ENCODE measurements at regions not wholly inside any gene's neighbourhood (a gene's known extent, or its start where the extent isn't known, plus 50 kb on each side); places are given as distances from the start of the nearest gene placed in this dataset.
"Not testable (repeated sequence)": the region's sequence is repeated elsewhere in the genome, so short reads cannot be mapped to it uniquely, and the experiment has no call there.

DNA sequence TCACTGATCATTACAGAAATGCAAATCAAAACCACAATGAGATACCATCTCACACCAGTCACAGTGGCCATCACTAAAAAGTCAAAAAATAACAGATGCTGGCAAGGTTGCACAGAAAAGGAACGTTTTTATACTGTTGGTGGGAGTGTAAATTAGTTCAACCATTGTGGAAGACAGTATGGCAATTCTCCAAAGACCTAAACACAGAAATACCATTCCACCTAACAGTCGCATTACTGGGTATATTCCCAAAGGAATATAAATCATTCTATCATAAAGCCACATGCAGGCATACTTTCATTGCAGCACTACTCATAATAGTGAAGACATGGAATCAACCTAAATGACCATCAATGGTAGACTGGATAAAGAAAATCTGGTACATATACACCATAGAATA lies 83.2 kb upstream of the ARID5B start:
- not testable (repeated sequence) for DNase-seq

DNA sequence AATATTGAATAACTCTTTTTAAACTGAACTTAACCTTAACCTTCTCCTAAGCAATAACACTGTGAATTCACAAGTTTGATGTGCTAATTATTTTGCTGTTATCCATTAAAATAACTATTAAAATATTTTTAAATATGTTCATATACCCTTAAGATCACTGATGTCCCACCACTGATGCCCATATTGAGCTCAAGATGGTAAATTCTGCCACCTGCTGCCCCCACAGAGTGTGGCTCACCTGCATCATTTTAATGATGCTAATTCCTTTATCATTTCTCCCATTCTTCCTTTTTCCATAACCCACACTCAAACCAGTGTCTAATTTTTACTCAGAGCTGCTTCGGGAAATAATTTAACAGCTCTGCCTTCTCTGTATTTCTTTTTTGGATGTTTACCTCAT lies 82.3 kb upstream of the ARID5B start:
- no peak for DNase-seq

DNA sequence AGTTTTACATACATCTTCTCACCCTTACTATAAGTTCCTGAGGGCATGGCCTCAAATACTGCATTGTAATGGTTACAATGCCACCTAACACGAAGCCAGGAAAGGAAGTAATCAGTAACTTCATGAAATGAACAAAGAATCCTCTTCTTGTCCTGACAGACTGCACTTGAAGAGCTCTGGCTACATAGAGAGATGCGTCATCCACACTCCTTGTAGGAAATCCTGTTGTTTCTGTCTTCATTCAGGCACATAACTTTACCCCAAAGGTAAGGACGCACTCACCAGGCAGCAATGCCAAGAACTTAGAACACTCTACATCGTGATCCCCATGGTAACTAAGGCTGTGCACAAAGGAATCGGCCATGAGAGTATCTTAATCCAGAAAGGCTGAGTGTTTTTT lies 80.3 kb upstream of the ARID5B start:
- no peak for DNase-seq

DNA sequence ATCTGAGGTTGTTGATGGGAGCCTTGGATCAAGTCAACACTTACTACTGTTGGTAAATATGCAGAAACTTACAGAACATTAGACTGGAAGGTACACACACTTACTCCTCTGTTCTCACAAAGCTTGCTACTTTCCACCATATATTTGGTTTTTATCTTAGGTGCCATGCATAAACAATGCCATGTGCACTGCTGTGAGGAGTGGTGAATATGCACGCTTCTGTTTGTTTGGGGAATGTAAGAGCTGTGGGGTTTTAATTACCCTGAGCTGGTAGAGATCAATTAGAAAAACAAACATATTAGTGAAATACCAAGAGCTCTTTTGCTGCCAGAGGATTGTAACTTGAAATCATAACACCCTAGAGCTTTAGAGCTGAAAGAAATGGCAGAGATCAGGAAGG lies 79.8 kb upstream of the ARID5B start:
- DNase-seq: no peak

DNA sequence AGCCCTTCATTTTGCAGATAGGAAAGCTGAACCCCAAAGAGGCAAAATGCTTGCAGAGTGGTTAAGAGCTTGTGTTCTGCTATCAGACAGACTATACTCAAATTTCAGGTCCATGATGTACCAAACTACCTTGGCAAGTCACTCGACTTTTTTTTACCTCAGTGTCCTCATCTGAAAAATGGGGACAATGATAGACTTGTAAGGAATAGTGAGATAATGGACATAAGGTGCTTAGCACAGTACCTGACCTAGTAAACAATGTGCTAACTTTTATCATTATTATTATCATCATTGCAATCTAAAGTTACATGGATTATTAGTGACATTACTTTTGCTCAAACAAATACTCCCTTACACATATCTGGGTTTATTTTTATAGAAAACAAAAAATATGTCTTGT lies 79.4 kb upstream of the ARID5B start:
- DNase-seq: no peak

DNA sequence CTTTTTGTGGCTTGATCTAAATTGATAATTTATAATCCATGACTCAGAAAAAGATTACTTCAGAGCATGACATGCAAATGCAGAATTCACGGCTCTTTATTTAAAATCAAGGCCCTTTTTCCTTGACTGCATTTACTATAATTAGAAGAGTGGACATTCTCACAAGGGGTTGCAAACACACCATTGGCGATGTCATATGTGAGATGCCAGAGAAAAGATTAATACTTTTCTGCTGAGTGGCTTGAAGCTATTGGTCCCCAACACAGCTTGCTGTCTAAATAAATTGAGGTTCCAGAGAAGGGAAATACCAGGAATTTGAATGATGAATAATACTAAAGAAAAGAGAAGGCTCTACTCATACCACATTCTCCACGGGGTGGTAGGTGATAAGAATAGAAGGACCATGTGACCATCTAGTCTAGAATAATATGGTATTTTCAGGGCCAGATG lies 78.7 kb upstream of the ARID5B start:
- DNase-seq: no peak

DNA sequence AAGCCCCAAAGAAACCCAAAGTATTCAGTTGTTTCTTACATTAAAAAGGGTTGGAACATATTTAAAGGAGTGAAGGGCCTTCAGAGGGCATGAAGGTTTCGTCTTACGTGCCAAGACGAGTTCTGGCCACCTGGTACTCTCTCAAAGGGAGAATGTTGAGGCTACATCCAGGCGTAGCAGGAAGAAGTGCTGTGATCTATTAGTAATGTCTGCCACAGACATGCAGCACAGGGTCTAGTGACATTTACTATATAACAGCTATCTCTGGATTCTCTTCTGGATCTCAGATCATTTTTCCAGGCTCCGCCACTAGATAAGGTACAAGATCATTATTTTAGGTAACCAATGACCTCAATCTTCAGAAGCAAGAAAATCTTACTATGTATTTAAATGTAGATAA lies 76.5 kb upstream of the ARID5B start:
- DNase-seq: no peak

DNA sequence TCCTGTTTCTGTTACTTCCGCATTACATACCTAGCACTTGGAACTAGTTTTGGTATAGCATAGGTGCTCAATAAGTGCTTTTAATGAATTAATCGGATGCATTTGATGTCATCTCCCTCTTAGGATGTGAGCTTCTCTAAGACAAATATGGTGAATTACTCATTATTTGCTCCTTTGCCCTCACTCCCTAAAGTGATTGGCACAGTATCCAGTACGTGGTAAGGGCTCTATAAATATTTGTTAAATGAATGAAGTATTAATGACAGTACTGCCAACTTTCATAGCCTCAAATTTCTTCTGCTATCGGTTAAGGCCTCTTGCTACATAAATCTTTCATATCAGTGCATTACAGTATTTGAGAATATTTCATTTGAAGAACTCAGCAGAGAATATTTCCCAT lies 75.9 kb upstream of the ARID5B start:
- DNase-seq: no peak

DNA sequence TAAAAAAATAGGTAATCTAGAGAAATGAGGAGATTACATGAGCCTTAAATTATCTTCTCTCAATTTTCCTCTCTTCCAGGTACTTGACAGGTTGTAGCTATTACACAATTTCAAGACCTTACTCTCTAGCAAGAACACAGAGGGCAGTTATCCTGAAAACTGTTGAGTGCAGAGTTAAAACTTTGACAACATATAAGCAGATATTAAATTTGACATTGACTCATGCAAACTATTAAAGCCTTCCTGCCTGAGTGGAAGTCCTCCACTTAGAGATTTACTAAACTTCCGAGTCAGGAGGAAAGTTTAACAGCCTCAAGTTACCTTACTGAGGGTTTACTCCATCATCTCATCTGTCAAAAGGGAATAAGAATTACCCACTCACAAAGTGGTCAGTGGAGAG lies 73.5 kb upstream of the ARID5B start:
- DNase-seq: no peak

DNA sequence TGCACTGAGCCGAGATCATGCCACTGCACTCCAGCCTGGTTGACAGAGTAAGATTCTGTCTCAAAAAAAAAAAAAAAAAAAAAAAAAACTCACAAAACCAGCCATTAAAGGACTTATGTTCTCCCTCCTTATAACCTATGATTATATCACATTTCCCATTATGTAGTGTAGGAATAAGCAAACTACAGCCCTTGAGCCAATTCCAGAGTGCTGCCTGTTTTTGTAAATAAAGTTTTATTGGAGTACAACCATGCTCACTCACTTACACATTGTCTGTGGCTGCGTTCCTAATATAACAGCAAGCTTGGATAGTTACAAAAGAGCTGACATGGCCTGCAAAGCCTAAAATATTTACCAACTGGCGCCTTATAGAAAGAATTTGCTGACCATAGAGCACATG lies 72.7 kb upstream of the ARID5B start:
- DNase-seq: no peak

DNA sequence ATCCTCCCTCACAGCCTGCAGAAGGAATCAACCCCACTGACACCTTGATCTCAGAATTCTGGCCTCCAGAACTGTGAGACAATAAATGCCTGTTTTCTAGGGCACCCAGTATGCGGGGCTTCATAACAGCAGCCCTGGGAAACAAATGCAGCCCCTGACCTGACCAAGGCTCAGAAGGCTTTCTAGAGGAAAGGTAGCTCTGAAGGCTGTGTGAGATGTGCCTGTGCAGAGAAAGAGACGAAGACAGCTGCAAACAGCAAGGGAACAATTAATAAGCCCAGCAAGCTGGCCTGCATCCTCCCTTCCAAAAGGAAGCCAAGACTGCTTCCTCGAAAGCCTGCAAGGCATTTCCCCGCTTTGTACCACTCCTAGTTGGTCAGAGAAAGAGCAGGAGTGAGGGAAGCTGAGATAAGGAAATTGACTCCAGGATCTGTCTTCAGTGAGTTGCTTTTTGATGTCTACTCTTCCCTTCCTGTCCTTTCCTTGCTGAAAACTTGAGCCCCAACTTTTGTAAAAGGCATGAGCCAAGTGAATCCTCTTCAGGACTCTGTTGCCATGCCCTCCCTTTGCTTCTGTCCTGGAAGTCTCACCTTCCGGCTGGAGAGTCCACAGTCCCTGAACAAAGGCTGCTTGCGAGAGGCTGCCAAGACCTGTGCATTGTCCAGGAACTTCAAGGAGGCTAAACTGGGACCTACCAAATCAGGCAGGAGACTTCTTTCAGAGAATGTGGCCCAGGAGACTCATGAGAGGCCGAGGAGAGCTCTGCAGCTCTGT lies 71.2 kb upstream of the ARID5B start:
- no peak for DNase-seq

DNA sequence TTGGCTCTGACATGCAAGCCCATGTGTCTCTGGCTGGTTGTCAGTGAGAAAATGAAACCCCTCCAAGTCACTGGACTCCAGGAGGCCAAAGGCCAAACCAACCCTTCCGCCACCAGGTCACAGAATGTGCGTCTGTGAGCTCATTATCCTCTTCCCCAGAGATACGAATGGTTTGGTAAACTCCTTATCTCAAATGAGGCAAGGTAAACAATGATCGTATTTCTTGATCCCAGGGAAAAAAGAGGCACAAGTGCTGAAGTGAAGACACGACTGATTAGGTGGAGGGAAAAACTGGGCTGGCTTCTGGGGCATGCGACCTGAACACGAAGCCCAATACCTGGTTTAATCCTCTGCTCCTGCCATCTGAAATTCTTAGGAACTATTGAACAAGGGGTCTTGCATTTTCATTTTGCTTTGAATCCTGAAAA lies 70.6 kb upstream of the ARID5B start:
- DNase-seq: no peak

DNA sequence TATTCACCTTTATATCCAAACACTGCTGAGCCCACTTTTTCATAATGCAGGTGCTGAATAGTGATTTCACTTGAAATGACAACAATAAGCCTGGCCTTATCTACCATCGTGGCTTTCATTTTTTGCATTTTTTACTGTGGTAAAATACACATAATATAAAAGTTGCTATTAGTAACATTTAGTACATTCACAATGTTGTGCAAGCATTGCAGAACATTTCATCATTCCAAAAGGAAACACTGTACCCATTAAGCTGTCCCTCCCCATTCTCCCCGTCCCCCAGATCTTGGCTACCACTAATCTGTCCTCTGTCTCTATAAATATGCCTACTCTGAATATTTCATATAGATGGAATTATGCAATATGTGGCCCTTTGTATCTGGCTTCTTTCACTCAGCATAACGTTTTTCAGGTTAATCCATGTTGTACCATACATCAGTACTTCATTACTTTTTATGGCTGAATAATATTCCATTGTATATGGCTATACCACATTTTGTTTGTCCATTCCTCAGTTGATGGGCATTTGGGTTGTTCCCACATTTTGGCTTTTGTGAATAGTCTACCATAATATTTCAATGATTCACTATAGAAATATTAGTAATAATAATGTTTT lies 68.5 kb upstream of the ARID5B start:
- DNase-seq: no peak

DNA sequence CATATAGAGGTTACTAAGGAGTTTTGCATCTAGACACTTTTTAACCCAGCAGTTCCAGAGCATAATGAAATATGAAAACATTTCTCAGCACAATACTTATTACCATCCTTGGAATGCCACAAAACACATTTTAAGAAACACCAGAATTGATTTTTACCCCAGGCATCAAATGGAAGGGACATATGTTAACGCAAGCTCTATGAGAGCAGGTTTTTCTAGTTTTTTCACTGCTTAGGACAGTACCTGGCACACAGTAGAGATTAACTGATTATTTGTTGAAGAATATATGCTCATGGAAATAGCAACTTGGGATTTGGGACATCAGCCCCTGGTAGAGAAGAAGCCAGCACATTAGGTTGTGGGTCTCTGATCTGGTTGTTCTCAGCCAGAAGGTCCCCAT lies 67.0 kb upstream of the ARID5B start:
- no peak for DNase-seq

DNA sequence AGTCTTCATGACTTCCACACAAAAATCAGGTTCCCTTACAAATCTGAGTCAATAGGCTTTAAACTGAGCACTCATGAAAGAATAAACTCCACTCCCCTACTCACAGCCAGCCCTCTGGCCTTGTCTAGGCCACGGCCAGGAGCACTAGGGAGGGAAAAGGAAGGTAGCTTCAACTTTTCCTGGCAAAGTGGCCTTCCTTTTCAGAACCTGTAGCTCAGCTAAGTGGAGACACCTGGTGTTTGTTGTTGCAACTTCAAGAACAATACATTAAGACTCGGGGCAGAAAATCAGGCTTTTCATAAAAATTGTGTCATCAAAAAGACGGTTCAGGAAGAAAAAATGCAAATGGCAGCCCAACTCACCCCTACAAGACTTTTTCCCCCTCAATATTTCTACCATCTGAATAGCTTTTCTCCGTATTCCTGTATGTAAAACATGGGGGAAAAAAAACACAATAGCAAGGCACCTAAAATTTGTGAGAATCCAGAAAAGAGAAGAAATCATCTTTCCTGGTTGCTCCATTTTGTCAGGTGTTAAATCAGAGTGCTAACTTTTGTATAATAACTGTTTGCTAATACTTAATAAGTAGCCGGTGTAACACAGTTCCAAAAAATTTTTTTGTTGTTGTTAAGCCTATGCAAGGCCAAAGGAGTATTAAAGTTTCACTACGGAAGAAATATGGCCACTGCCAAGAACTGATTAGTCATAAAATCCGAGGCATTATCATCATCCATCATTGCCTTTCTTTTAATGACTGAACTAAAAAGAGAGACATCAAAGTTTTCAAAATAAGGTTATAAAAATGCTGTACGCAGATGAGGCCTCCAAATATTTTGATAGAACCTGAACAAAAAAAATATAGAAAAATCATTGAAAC lies 66.2 kb upstream of the ARID5B start:
- peak in 1 of 2 donors; percentile 29 for DNase-seq

DNA sequence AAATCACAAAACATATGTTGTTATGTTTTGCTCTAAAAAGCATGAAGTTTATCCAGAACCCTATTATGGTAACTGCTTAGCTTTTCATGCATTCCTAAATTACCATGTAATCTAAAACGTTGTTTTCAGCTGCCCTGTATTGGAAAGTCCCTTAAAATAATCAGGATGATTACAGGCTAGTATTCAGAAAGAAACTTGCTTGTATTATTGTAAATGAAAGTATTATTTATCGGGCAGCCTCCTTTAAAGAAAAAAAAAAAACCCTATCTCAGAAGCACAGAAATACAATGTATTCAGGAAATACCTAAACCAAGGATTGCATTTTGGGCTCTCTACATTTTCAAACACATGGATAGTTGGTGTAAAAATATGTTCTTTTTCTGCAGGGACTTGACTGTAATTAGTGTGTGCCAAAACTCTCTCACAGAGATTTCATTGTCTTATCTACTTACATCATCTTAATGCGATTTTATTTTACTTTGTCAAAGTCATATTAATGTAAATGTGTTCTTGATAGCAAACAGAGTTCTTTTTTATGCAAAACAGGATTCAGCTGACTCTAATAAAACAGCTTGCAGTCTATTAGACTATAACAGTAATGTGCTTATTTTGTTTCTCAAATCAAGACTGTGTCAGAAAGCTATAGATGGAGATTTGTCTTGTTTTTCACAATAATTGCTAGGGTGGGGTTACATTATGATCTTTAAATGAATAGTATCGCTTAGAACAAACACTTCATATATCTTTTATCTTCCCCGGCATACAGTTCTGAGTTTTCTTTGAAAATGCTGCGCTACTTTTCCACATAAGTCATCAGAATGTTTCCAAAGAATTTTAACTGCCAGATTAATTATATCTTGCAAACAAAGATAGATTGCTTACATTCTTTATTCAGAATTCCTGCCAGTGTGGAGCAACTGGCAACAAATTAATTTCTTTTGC lies 65.3 kb upstream of the ARID5B start:
- DNase-seq: no peak

DNA sequence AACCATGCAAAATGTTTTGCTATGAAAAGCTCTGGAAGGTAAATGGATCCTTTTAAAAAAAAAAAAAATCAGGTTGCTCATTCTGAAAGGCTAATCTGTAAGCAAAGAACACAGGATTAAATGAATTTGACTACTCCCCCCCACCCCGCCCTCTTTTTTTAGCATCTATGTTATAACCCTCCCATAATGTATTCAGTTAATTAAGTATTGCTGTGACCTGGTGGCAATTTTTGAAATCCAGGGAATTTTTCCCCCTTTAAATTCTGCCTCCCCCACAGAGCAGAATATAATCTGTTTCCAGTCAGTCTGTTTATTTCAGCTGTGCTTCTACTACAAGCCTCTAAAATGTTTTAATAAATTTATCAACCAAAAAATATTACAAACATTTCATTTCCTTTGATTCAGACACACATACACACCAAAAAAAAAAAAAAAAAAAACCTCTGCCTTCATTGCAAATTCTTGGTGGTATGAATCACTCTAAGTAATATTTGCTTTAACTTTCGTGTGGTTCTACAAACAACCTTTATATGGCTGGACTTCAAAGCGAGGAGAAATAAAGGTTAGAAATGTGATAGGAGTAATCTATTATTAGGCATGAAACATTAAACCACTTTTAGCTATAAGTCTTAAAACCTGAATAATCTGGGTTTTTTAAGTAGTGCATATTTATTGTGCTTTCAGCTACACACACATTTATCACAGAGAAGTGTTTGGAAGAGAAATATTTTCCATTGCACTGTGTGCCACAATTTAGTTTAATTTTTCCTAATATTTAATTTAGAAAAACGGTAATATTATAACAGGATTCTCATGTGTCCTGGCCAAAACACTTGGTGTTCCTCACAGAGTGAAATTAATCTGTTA lies 64.4 kb upstream of the ARID5B start:
- DNase-seq: no peak

DNA sequence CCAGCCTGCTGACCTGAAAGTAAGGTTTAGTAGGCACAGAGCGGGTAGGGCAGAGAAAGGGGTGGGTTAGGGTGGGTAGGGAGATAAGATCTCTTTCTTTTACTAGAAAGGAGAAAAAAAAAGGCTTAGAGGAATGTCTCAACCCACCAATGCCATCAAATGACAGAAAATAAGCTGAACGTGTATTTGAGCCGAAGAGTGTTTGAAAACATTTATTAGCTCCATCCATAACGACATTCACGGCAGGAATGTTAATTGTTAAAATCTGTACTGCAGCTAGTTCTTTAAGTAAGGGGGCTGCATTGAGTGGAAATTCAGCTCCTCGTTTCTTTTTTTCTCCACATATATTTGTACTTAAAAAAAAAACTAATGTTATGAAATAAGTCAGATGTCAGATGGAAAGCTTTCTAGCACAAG lies 63.7 kb upstream of the ARID5B start:
- DNase-seq: no peak

DNA sequence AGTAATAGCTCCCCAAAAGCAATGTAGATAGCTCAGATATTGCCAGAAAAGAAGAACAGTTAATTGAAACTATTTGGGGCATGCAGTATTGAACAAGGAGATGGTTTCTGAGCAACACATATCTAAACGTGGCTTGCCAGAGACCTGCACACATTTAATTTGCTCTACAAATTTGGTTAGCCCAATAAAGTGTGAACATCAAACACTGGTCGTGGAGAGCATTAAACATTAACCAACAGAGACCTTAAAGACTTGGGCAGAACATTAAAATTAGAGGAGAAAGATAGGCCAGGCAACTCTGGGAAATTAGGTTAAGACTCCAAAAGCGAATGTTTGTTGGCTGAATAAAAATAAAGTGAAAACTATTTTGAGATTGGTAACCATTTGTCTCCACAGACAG lies 61.6 kb upstream of the ARID5B start:
- no peak for DNase-seq

DNA sequence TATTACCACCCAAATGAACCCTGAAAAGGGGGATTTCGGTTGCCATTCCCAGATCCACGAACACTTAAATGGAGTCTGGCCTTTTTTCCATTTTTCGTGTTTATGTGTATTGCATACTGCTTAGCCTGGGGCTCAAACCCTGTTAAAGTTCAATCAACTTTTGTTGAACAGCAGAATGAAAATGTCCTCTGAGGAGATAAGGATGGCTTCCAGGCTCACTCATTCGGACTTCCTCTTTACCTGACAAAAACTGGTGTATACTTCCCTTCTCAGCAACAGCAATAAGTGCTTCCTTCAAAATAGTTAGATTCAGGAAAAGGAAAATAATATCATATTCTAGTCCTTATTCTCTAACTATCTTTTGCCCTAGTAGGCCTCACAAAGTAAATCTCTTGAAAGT lies 61.1 kb upstream of the ARID5B start:
- DNase-seq: no peak

DNA sequence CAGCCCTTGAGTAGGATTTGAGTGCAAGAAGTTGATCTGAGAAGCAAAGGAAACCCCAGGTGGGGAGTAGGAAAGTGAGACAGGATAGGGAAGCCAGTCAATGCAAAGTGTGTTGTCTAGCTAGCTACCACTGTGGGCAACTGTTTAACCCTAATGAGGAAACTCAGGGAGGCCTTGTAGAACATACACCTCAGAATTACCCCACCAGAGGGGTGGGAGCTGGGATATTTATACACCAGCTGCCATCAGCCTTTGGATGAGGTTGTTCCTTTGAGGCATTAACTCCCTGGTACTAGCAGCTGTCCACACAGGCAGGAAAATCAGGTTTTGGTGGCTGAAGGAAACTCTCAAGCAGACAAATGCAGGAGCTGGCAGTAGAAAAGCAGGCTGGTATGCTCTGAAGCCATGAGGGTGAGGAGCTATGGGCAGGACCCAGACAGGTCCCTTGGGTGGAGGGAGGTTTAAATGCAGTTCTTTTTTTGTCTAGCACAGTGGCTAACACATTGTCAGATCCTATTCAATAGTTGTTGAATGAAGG lies 60.1 kb upstream of the ARID5B start:
- no peak for DNase-seq
